Natural killer cell (primary cell): ENCODE measurements at regions not wholly inside any gene's neighbourhood (a gene's known extent, or its start where the extent isn't known, plus 50 kb on each side); places are given as distances from the start of the nearest gene placed in this dataset.

ENCODE experiments used
- ATAC-seq, 3 donors: fragments of 150-1000 bp in 2 of 3; fragments of 200-7000 bp in 1 of 3; cut with Tn5 transposase; 1 replicate in 1 of 3; 2 replicates in 2 of 3; pipeline ENCODE4 v1.10.0; 2021; ENCODE audit warnings: mild to moderate bottlenecking in 2 of 3, moderate library complexity in 2 of 3
- DNase-seq, 2 donors: peaks; one replicate each; pipeline versions ENCODE4 v3.0.0 to v3.0.0-alpha.2; 2013 to 2021; ENCODE audit warnings: mixed read lengths in 1 of 2
- H3K27ac ChIP-seq: one replicate; pipeline ENCODE4 v1.5.1; 2013; ENCODE audit warnings: mild to moderate bottlenecking, low read length
- H3K27me3 ChIP-seq: one replicate; pipeline ENCODE4 v1.6.1; 2013; ENCODE audit warnings: low read length; ENCODE audit not compliant: control insufficient read depth, insufficient read depth
- H3K36me3 ChIP-seq: one replicate; pipeline ENCODE4 v1.6.1; 2013; ENCODE audit warnings: low read length; ENCODE audit not compliant: control insufficient read depth, insufficient read depth
- H3K4me1 ChIP-seq: one replicate; pipeline ENCODE4 v1.6.1; 2013; ENCODE audit warnings: low read length; ENCODE audit not compliant: control insufficient read depth, insufficient read depth
- H3K4me3 ChIP-seq: one replicate; pipeline ENCODE4 v1.5.1; 2013; ENCODE audit warnings: low read length
- H3K9me3 ChIP-seq: one replicate; pipeline ENCODE4 v1.6.1; 2013; ENCODE audit warnings: low read length; ENCODE audit not compliant: control insufficient read depth, insufficient read depth
- H3K27ac Mint-ChIP-seq, 2 donors: one replicate each; pipeline ENCODE4 v1.8.0; 2022; ENCODE audit warnings: mild to moderate bottlenecking in 2 of 2, mixed read lengths in 2 of 2, moderate library complexity in 1 of 2
- H3K27me3 Mint-ChIP-seq, 2 donors: one replicate each; pipeline ENCODE4 v1.8.0; 2022; ENCODE audit warnings: low read depth in 2 of 2, mixed read lengths in 2 of 2
- H3K36me3 Mint-ChIP-seq: one replicate; pipeline ENCODE4 v1.8.0; 2022; ENCODE audit warnings: mixed read lengths
- H3K4me1 Mint-ChIP-seq, 2 donors: one replicate each; pipeline ENCODE4 v1.8.0; 2022; ENCODE audit warnings: mixed read lengths in 2 of 2
- H3K4me3 Mint-ChIP-seq: one replicate; pipeline ENCODE4 v1.8.0; 2022; ENCODE audit warnings: mild to moderate bottlenecking, moderate library complexity, mixed read lengths
- H3K9me3 Mint-ChIP-seq, 2 donors: one replicate each; pipeline ENCODE4 v1.8.0; 2022; ENCODE audit warnings: mixed read lengths in 2 of 2
- CTCF ChIP-seq: fragments of 200-600 bp; IDR thresholded peaks from one replicate; pipeline ENCODE4 v1.8.0; 2022; ENCODE audit warnings: antibody characterized with exemption
- WGBS: methylation state at CpG from one replicate; pipeline ENCODE4 v1.1.7; 2013; ENCODE audit warnings: missing lambda C conversion rate; ENCODE audit not compliant: insufficient coverage; 5-methylcytosine and 5-hydroxymethylcytosine counted together
- intact Hi-C: fragments of 100-400 bp; cut with micrococcal nuclease; formaldehyde crosslinking; loops from one replicate; pipeline ENCODE4 v1.14.2; 2022

GRCh38 chr20:22719167-22719591 is 134.8 kb upstream of the FOXA2 start:
- ATAC-seq: no peak
- peaks cover 0 to 2% of the 10 kb centered on the region in 2 donors for H3K9me3 Mint-ChIP-seq

GRCh38 chr20:22720206-22720605 is 135.8 kb upstream of the FOXA2 start:
- Histone ChIP-seq H3K27ac (no peak overlapping the region), H3K4me1 (no peaks in the 10 kb centered on the region), H3K27me3 (no peaks in the 10 kb centered on the region), H3K4me3 (no peak overlapping the region), H3K9me3 (no peaks in the 10 kb centered on the region), H3K36me3 (no peaks in the 10 kb centered on the region)
- no peak overlapping the region for H3K4me3 Mint-ChIP-seq
- 90% methylated on average over 1 of the region's 2 CpGs for WGBS
- ATAC-seq (no peak), DNase-seq (no peak)
- intact Hi-C loops: no loop called here
- H3K9me3 Mint-ChIP-seq: peaks cover 0 to 2% of the 10 kb centered on the region in 2 donors
- no peaks in the 10 kb centered on the region for H3K36me3 Mint-ChIP-seq
- no peak for TF ChIP-seq CTCF
- peaks cover 0 to 3% of the 10 kb centered on the region in 2 donors for H3K27me3 Mint-ChIP-seq
- H3K4me1 Mint-ChIP-seq: no peaks in the 10 kb centered on the region
- H3K27ac Mint-ChIP-seq: no peak overlapping the region

More at GRCh38 chr20:22719167-22719591, 134.8 kb upstream of the FOXA2 start:
- Mint-ChIP-seq H3K4me1 (no peaks in the 10 kb centered on the region), H3K27ac (no peak overlapping the region), H3K36me3 (no peaks in the 10 kb centered on the region), H3K4me3 (no peak overlapping the region), H3K27me3 (peaks cover 3 to 6% of the 10 kb centered on the region in 2 donors)
- no peak for TF ChIP-seq CTCF
- Histone ChIP-seq H3K9me3 (no peaks in the 10 kb centered on the region), H3K27me3 (no peaks in the 10 kb centered on the region), H3K4me3 (no peak overlapping the region), H3K36me3 (no peaks in the 10 kb centered on the region), H3K4me1 (no peaks in the 10 kb centered on the region), H3K27ac (no peak overlapping the region)
- intact Hi-C loops: no loop called here
- WGBS: 30% methylated on average over 7 of the region's 7 CpGs
- no peak for DNase-seq

GRCh38 chr20:22722811-22723210 is 138.4 kb upstream of the FOXA2 start:
- H3K4me3 Mint-ChIP-seq: no peak overlapping the region
- H3K36me3 Mint-ChIP-seq: no peaks in the 10 kb centered on the region
- Histone ChIP-seq H3K4me3 (no peak overlapping the region), H3K36me3 (no peaks in the 10 kb centered on the region), H3K9me3 (no peaks in the 10 kb centered on the region), H3K27me3 (no peaks in the 10 kb centered on the region), H3K4me1 (no peaks in the 10 kb centered on the region), H3K27ac (no peak overlapping the region)
- TF ChIP-seq CTCF: no peak
- H3K27ac Mint-ChIP-seq: no peak overlapping the region
- no peak for ATAC-seq
- 85% methylated on average over 1 of the region's 1 CpG for WGBS
- intact Hi-C loops: no loop called here
- no peaks in the 10 kb centered on the region for H3K4me1 Mint-ChIP-seq
- H3K9me3 Mint-ChIP-seq: peaks cover 0 to 2% of the 10 kb centered on the region in 2 donors
- peaks cover 0 to 3% of the 10 kb centered on the region in 2 donors for H3K27me3 Mint-ChIP-seq
- DNase-seq: no peak

- ATAC-seq (no peak), DNase-seq (no peak)
- 100% methylated on average over 1 of the region's 2 CpGs for WGBS
- Mint-ChIP-seq H3K4me3 (no peak overlapping the region), H3K36me3 (no peaks in the 10 kb centered on the region), H3K9me3 (peaks cover 0 to 2% of the 10 kb centered on the region in 2 donors), H3K27ac (no peak overlapping the region), H3K4me1 (no peaks in the 10 kb centered on the region), H3K27me3 (peaks cover 0 to 3% of the 10 kb centered on the region in 2 donors)
- Histone ChIP-seq H3K36me3 (no peaks in the 10 kb centered on the region), H3K27ac (no peak overlapping the region), H3K4me1 (no peaks in the 10 kb centered on the region), H3K9me3 (no peaks in the 10 kb centered on the region), H3K27me3 (no peaks in the 10 kb centered on the region), H3K4me3 (no peak overlapping the region)
- no peak for TF ChIP-seq CTCF
- intact Hi-C loops: no loop called here
Measured at GRCh38 chr20:22723659-22724058, 139.3 kb upstream of the FOXA2 start.
